Psoas muscle (tissue), 7 donors: ENCODE measurements at regions not wholly inside any gene's neighbourhood (a gene's known extent, or its start where the extent isn't known, plus 50 kb on each side); places are given as distances from the start of the nearest gene placed in this dataset.

Experiments
- ATAC-seq, 4 donors: fragments of 200-7000 bp; cut with Tn5 transposase; one replicate each; pipeline ENCODE4 v1.9.1; 2020; ENCODE audit warnings: moderate library complexity in 3 of 4, mild to moderate bottlenecking in 2 of 4
- DNase-seq, 2 donors: peaks; one replicate each; pipeline ENCODE4 v3.0.0-alpha.2; 2020
- H3K27ac ChIP-seq: fragments of 200-600 bp; one replicate; pipeline ENCODE4 v1.8.0; 2022
- H3K27me3 ChIP-seq, 3 donors: fragments of 200-600 bp in 1 of 3; one replicate each; pipeline versions ENCODE4 v1.6.1 to v1.8.0; 2013 to 2022; ENCODE audit warnings: low read length in 2 of 3, mild to moderate bottlenecking in 2 of 3, moderate library complexity in 1 of 3; ENCODE audit not compliant: insufficient read depth in 3 of 3
- H3K36me3 ChIP-seq, 2 donors: fragments of 200-600 bp in 1 of 2; one replicate each; pipeline versions ENCODE4 v1.6.1 to v1.8.0; 2013 to 2022; ENCODE audit warnings: low read depth in 1 of 2, mild to moderate bottlenecking in 1 of 2, moderate library complexity in 1 of 2; ENCODE audit not compliant: insufficient read depth in 1 of 2
- H3K4me1 ChIP-seq: fragments of 200-600 bp; one replicate; pipeline ENCODE4 v1.8.0; 2022
- H3K4me3 ChIP-seq: fragments of 200-600 bp; one replicate; pipeline ENCODE4 v1.8.0; 2022; ENCODE audit warnings: mild to moderate bottlenecking
- H3K9me3 ChIP-seq: fragments of 200-600 bp; one replicate; pipeline ENCODE4 v1.8.0; 2022
- WGBS, 3 donors: extraction: QIAGEN DNeasy Blood & Tissue Kit; methylation state at CpG; one replicate each; pipeline versions ENCODE4 v1.1.6 to v1.1.7; 2013; 5-methylcytosine and 5-hydroxymethylcytosine counted together
- intact Hi-C, 2 donors: fragments of 100-400 bp; cut with DNase I; formaldehyde crosslinking; loops; one replicate each; pipeline versions ENCODE4 v1.11.0 to v1.14.2; 2022
- TF ChIP-seq, protein P1 (sequence below): fragments of 200-600 bp; IDR thresholded peaks from one replicate; pipeline ENCODE4 v1.8.0; 2022; ENCODE audit warnings: antibody characterized with exemption
- donor health status: healthy with polysubstance abuse.
- donor health status: DM: no; HTN: no; CAD: no; lungs with moderate emphysema.
- donor health status: Bipolar disorder and iron deficiency.
- donor health status: healthy.
- donor health status: DM: yes; HTN: yes; CAD: no.
- donor health status: DM: no; HTN: no; CAD: no.
- donor health status: DM: yes; HTN: yes; CAD: no.

DNA sequence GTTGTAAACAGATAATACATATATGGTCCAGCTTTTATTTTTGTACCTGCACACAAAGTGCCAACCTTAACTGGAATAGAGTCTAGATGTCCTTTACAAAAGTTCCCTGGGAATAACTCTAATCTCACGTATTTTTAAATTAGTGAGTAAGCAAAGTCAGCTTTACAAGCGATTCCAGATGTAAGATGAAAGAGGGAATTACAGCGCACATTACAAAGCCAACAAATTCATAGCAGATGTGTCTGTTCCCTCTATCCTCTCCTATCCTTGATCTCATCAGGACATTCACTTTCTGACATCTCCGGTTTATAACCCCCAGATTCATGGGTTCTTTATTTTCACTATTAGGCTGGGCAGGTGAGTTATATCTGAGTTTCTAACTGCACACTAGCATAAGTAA is 406.8 kb upstream of the ZNF385D start:
- no peaks in the 10 kb centered on the region for H3K9me3 ChIP-seq
- no peak for ATAC-seq
- H3K27ac ChIP-seq, result no peak overlapping the region
- DNase-seq, result no peak
- no peaks in the 10 kb centered on the region for H3K4me1 ChIP-seq
- TF ChIP-seq, protein P1, sequence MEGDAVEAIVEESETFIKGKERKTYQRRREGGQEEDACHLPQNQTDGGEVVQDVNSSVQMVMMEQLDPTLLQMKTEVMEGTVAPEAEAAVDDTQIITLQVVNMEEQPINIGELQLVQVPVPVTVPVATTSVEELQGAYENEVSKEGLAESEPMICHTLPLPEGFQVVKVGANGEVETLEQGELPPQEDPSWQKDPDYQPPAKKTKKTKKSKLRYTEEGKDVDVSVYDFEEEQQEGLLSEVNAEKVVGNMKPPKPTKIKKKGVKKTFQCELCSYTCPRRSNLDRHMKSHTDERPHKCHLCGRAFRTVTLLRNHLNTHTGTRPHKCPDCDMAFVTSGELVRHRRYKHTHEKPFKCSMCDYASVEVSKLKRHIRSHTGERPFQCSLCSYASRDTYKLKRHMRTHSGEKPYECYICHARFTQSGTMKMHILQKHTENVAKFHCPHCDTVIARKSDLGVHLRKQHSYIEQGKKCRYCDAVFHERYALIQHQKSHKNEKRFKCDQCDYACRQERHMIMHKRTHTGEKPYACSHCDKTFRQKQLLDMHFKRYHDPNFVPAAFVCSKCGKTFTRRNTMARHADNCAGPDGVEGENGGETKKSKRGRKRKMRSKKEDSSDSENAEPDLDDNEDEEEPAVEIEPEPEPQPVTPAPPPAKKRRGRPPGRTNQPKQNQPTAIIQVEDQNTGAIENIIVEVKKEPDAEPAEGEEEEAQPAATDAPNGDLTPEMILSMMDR, result no peak
- intact Hi-C loops, result no loop called here
- H3K4me3 ChIP-seq, result no peak overlapping the region
- WGBS, 3 donors, result 81 to 87% (median 82%) methylated on average over 4 of the region's 4 CpGs
- H3K36me3 ChIP-seq, result no peaks in the 10 kb centered on the region
- no peaks in the 10 kb centered on the region for H3K27me3 ChIP-seq

DNA sequence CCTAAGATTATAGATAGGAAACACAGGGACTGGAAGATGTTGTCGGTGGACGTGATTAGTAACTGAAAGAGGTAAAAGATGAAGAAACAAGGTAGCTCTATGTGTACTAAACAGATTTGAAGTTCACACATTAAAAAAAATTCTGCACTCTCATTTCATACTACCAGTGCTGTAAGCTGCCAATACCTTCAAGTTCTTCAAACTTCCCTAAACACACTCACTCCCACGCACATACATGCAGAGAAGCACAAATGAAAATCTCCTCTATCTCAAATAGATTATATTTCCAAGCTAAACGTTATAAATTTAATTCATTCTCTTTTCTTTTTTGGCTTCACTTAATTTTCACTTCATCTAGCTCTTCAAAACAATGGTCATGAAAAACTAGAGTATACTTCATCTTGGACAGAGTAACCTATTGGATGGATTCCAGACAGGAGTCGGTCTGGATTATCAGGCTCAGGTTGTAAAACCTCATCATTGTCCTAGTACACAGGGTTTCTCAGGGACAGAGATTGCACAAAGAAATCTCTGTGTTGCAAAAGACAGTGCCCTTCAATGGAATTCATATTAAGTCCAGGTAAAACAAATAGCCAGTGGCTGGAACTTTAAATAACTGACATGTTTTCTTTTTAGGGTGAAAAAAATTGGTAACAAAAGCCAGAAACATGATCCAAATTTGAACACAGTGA is 408.1 kb upstream of the ZNF385D start:
- TF ChIP-seq, protein P1, result no peak
- DNase-seq (no peak), ATAC-seq (peak in 3 of 4 donors; percentile 41 to 59 (median 51))
- Histone ChIP-seq H3K36me3 (no peaks in the 10 kb centered on the region), H3K27me3 (no peaks in the 10 kb centered on the region), H3K4me1 (no peaks in the 10 kb centered on the region), H3K27ac (no peak overlapping the region), H3K9me3 (no peaks in the 10 kb centered on the region), H3K4me3 (no peak overlapping the region)
- WGBS, 3 donors, result 64 to 75% (median 70%) methylated on average over 5 of the region's 5 CpGs
- intact Hi-C loops, result no loop called here

DNA sequence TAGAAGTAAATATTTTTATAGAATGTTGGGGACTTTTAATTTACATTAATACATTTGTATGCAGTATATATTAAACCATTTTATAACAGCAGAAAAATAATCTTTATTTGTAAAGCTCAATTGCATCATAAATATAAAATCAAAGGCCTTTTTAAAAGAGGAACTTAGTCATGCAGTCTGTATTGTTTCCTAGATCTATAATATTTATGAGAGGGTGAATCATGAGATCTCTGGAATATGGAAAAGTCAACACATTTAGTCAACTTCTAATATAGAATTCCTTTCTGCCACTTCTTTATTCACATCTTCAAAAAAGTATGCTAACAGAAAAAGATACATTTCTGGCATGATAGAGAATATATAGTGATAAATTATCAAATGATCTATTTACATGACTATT is 410.3 kb upstream of the ZNF385D start:
- DNase-seq (no peak), ATAC-seq (no peak)
- H3K36me3 ChIP-seq, result no peaks in the 10 kb centered on the region
- H3K4me1 ChIP-seq, result no peaks in the 10 kb centered on the region
- TF ChIP-seq, protein P1, result no peak
- H3K27me3 ChIP-seq, result no peaks in the 10 kb centered on the region
- intact Hi-C loops, result no loop called here
- H3K27ac ChIP-seq, result no peak overlapping the region
- no peaks in the 10 kb centered on the region for H3K9me3 ChIP-seq
- H3K4me3 ChIP-seq, result no peak overlapping the region

DNA sequence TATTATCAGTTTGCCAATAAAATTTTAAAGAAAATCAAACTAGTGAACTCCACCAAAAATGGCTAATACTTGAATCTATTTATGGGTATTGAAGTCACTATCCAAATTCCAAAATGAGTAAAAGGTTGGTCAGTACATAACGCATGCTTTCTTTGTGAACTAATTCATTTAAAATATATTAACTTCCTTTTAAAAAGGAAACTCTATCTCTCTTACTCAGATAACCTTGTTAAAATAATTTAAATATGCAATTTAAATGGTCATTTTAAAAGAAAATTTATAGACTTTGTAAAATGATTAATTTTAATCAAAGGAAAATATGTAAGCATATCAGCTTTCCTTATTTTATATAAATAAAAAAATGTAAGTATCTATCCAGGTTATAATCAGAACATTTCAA is 419.4 kb upstream of the ZNF385D start:
- no peak for ATAC-seq
- no peak for DNase-seq
- H3K36me3 ChIP-seq, result no peaks in the 10 kb centered on the region
- H3K4me1 ChIP-seq, result no peaks in the 10 kb centered on the region
- 82 to 84% (median 82%) methylated on average over 1 of the region's 1 CpG for WGBS, 3 donors
- peaks cover 0 to 1% (median 0%) of the 10 kb centered on the region in 3 donors for H3K27me3 ChIP-seq
- H3K4me3 ChIP-seq, result no peak overlapping the region
- intact Hi-C loops, result no loop called here
- TF ChIP-seq, protein P1, result no peak
- no peaks in the 10 kb centered on the region for H3K9me3 ChIP-seq
- H3K27ac ChIP-seq, result no peak overlapping the region

DNA sequence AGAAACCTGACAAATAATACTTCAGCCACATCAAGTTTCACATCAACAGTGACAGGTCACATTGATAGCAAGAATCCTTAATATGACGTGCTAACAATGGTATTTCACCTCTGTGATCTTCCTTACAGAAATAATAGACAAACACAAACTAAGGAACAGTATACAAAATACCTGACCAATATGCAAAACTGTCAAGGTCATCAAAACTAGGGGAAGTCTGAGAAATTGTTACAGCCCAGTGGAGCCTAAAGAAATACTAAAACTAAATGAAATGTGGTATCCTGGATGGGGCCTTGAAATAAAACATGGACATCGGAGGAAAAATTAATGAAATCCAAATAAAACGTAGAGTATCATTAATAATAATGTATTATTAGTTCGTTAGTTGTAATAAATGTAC is 422.0 kb upstream of the ZNF385D start:
- DNase-seq (no peak), ATAC-seq (no peak)
- Histone ChIP-seq H3K27me3 (no peaks in the 10 kb centered on the region), H3K36me3 (no peaks in the 10 kb centered on the region), H3K9me3 (no peaks in the 10 kb centered on the region), H3K4me3 (no peak overlapping the region), H3K27ac (no peak overlapping the region), H3K4me1 (no peaks in the 10 kb centered on the region)
- intact Hi-C loops, result no loop called here
- TF ChIP-seq, protein P1, result no peak
- 82 to 88% (median 88%) methylated on average over 4 of the region's 4 CpGs for WGBS, 3 donors
